PC-9 (cell line): ENCODE measurements at regions not wholly inside any gene's neighbourhood (a gene's known extent, or its start where the extent isn't known, plus 50 kb on each side); places are given as distances from the start of the nearest gene placed in this dataset.

Experiments
- BruUV-seq: library from RNA; stranded (reverse); fragments of 400-500 nt; replicated peaks from 2 replicates; lab custom pipeline; 2021; lab: Mats Ljungman, UMichigan
- CTCF ChIA-PET: fragments of 300-600 bp; sonication (Branson Sonifier 250); formaldehyde crosslinking; loops from one replicate; lab custom pipeline; 2022; ENCODE audit warnings: antibody characterized with exemption; lab: Charles Lee
- POLR2A ChIA-PET: fragments of 300-600 bp; sonication (Branson Sonifier 250); formaldehyde crosslinking; loops from one replicate; lab custom pipeline; 2022; ENCODE audit warnings: antibody characterized with exemption; ENCODE audit not compliant: unreplicated experiment; lab: Charles Lee
- DNase-seq, 2 experiments: peaks; one replicate each; pipeline versions ENCODE4 v3.0.0 to v3.0.0-alpha.2; 2015 to 2022; ENCODE audit warnings: mixed read lengths in 1 of 2
- H2AFZ ChIP-seq: fragments of 200-600 bp; sonication (generic); 2 replicates; pipeline ENCODE4 v1.8.1; 2017; ENCODE audit warnings: antibody characterized with exemption
- H3F3A ChIP-seq: fragments of 200-600 bp; sonication (generic); 2 replicates; pipeline ENCODE4 v1.8.1; 2017; ENCODE audit warnings: antibody characterized with exemption, mild to moderate bottlenecking, low read depth; ENCODE audit not compliant: insufficient read depth
- H3K27ac ChIP-seq: fragments of 200-600 bp; sonication (generic); 2 replicates; pipeline ENCODE4 v1.6.1; 2016; ENCODE audit warnings: mixed run types
- H3K27me3 ChIP-seq: fragments of 200-600 bp; sonication (generic); 2 replicates; pipeline ENCODE4 v1.6.1; 2016; ENCODE audit warnings: low read depth, mixed run types; ENCODE audit not compliant: insufficient read depth
- H3K36me3 ChIP-seq: fragments of 200-600 bp; sonication (generic); 2 replicates; pipeline ENCODE4 v1.6.1; 2016; ENCODE audit warnings: low read depth, mixed run types
- H3K4me1 ChIP-seq: fragments of 200-600 bp; sonication (generic); replicated peaks from 2 replicates; pipeline ENCODE4 v1.6.1; 2016; ENCODE audit warnings: mixed run types; ENCODE audit not compliant: insufficient read depth
- H3K4me2 ChIP-seq: fragments of 200-600 bp; sonication (generic); 2 replicates; pipeline ENCODE4 v1.6.1; 2017; ENCODE audit warnings: mixed run types
- H3K4me3 ChIP-seq: fragments of 200-600 bp; sonication (generic); 2 replicates; pipeline ENCODE4 v1.6.1; 2016; ENCODE audit warnings: mixed run types
- H3K79me2 ChIP-seq: fragments of 200-600 bp; sonication (generic); 2 replicates; pipeline ENCODE4 v1.6.1; 2017; ENCODE audit warnings: low read depth, mixed run types
- H3K9me2 ChIP-seq: fragments of 200-600 bp; sonication (generic); 2 replicates; pipeline ENCODE4 v1.8.1; 2017; ENCODE audit warnings: mild to moderate bottlenecking; ENCODE audit not compliant: insufficient read depth
- H3K9me3 ChIP-seq: fragments of 200-600 bp; sonication (generic); 2 replicates; pipeline ENCODE4 v1.8.1; 2016; ENCODE audit warnings: low read depth; ENCODE audit not compliant: insufficient read depth
- H4K20me1 ChIP-seq: fragments of 200-600 bp; sonication (generic); 2 replicates; pipeline ENCODE4 v1.8.1; 2017; ENCODE audit not compliant: insufficient read depth
- CTCF ChIP-seq: fragments of 200-600 bp; sonication (generic); conservative IDR thresholded peaks from 2 replicates; pipeline ENCODE4 v1.6.1; 2017; ENCODE audit warnings: mixed run types, antibody characterized with exemption, mild to moderate bottlenecking, moderate library complexity
- EZH2 ChIP-seq: fragments of 200-600 bp; sonication (generic); IDR thresholded peaks from 2 replicates; pipeline ENCODE4 v1.8.0; 2017; ENCODE audit warnings: antibody characterized with exemption, low read depth
- intact Hi-C: fragments of 100-400 bp; cut with micrococcal nuclease; formaldehyde crosslinking; loops from one replicate; pipeline ENCODE4 v1.10.0; 2022; ENCODE audit not compliant: unreplicated experiment

GRCh38 chr11:62069374-62069773 is 54.4 kb upstream of the INCENP start:
- H3K9me2 ChIP-seq: no peaks in the 10 kb centered on the region
- no peaks in the 10 kb centered on the region for H3K36me3 ChIP-seq
- intact Hi-C loops: no loop called here
- no peak for TF ChIP-seq CTCF
- H3K79me2 ChIP-seq: no peaks in the 10 kb centered on the region
- 0 out of 2 replicates have a peak, but pooled peaks cover 2% of the 10 kb centered on the region for H3K4me1 ChIP-seq
- ChIA-PET POLR2A (no interaction called here), CTCF (interaction anchor here (0.9 kb wide), 1 partner anchor 171 kb away, joined by 3 read pairs; no protein-coding TSS in a partner anchor)
- BruUV-seq: no TSS peak
- H3K4me2 ChIP-seq: no peak overlapping the region
- no peaks in the 10 kb centered on the region for H3K9me3 ChIP-seq
- no peaks in the 10 kb centered on the region for H3F3A ChIP-seq
- H4K20me1 ChIP-seq: no peaks in the 10 kb centered on the region
- H3K27ac ChIP-seq: no peak overlapping the region
- no peak for DNase-seq
- no peak overlapping the region for H2AFZ ChIP-seq
- H3K4me3 ChIP-seq: no peak overlapping the region
- H3K27me3 ChIP-seq: no peaks in the 10 kb centered on the region

GRCh38 chr11:62068730-62069129 is 55.1 kb upstream of the INCENP start:
- POLR2A ChIA-PET: no interaction called here
- no peak overlapping the region for H2AFZ ChIP-seq
- no peaks in the 10 kb centered on the region for H3K9me3 ChIP-seq
- no TSS peak for BruUV-seq
- H3F3A ChIP-seq: no peaks in the 10 kb centered on the region
- H3K4me1 ChIP-seq: 0 out of 2 replicates have a peak, but pooled peaks cover 4% of the 10 kb centered on the region
- intact Hi-C loops: no loop called here
- no peak for DNase-seq
- CTCF ChIA-PET: interaction anchor here (0.9 kb wide), 1 partner anchor 170 kb away, joined by 3 read pairs; no protein-coding TSS in a partner anchor
- H3K4me2 ChIP-seq: no peak overlapping the region
- TF ChIP-seq CTCF: no peak
- no peak for TF ChIP-seq EZH2
- H3K79me2 ChIP-seq: no peaks in the 10 kb centered on the region
- no peaks in the 10 kb centered on the region for H3K9me2 ChIP-seq
- no peak overlapping the region for H3K4me3 ChIP-seq
- no peaks in the 10 kb centered on the region for H4K20me1 ChIP-seq
- H3K36me3 ChIP-seq: no peaks in the 10 kb centered on the region
- H3K27me3 ChIP-seq: no peaks in the 10 kb centered on the region
- H3K27ac ChIP-seq: no peak overlapping the region

- intact Hi-C loops: no loop called here
- Histone ChIP-seq H2AFZ (no peak overlapping the region), H3F3A (no peaks in the 10 kb centered on the region), H3K36me3 (no peaks in the 10 kb centered on the region), H3K79me2 (no peaks in the 10 kb centered on the region), H3K4me1 (0 out of 2 replicates have a peak, but pooled peaks cover 4% of the 10 kb centered on the region), H3K4me3 (no peak overlapping the region), H3K4me2 (no peak overlapping the region), H4K20me1 (no peaks in the 10 kb centered on the region), H3K9me3 (no peaks in the 10 kb centered on the region), H3K27me3 (no peaks in the 10 kb centered on the region), H3K27ac (no peak overlapping the region), H3K9me2 (no peaks in the 10 kb centered on the region)
- ChIA-PET POLR2A (no interaction called here), CTCF (interaction anchor here (1.4 kb wide), 1 partner anchor 14 kb away, joined by 3 read pairs; no protein-coding TSS in a partner anchor)
- TF ChIP-seq EZH2: no peak
- no peak for TF ChIP-seq CTCF
- no peak for DNase-seq
- no TSS peak for BruUV-seq
These were observed 56.1 kb upstream of the INCENP start for GRCh38 chr11:62067741-62068140.
